Mammary epithelial cell (primary cell): ENCODE measurements at regions not wholly inside any gene's neighbourhood (a gene's known extent, or its start where the extent isn't known, plus 50 kb on each side); places are given as distances from the start of the nearest gene placed in this dataset.

ENCODE experiments used
- CTCF ChIP-seq, 2 donors: IDR thresholded peaks in 1 of 2; conservative IDR thresholded peaks in 1 of 2; 2 replicates each; pipeline ENCODE4 v1.5.1; 2011 to 2012; ENCODE audit warnings: inconsistent platforms in 2 of 2, low read length in 2 of 2, mild to moderate bottlenecking in 2 of 2, control low read depth in 1 of 2, low read depth in 1 of 2; ENCODE audit not compliant: insufficient read depth in 1 of 2; ENCODE audit errors: extremely low read depth in 1 of 2
- EZH2 ChIP-seq: IDR thresholded peaks from 2 replicates; pipeline ENCODE4 v1.6.1; 2012; ENCODE audit warnings: low read length, inconsistent platforms, borderline replicate concordance

- no peak for TF ChIP-seq CTCF (conservative IDR thresholded peaks at IDR 0.05 in 1 of 2, IDR thresholded peaks at IDR 0.05 in 1 of 2; ENCODE audit: extremely low read depth in 1 of 2, insufficient read depth in 1 of 2, low read depth in 1 of 2, low read length in 2 of 2)
- TF ChIP-seq EZH2 = no peak
Measured at GRCh38 chr14:36424478-36425102, 95.4 kb downstream of the NKX2-1 start.
